H1 (cell line): ENCODE measurements at regions not wholly inside any gene's neighbourhood (a gene's known extent, or its start where the extent isn't known, plus 50 kb on each side); places are given as distances from the start of the nearest gene placed in this dataset.

ENCODE experiments used
- CHD1 ChIP-seq: IDR thresholded peaks from 2 replicates; pipeline ENCODE4 v1.6.1; 2012; ENCODE audit warnings: low read depth, low read length, improper control_type of control experiment
- FOSL1 ChIP-seq: IDR thresholded peaks from 2 replicates; pipeline ENCODE4 v1.6.1; 2011; ENCODE audit warnings: mild to moderate bottlenecking, low read depth, low read length, moderate library complexity; ENCODE audit not compliant: insufficient read depth
- JUN ChIP-seq: IDR thresholded peaks from 2 replicates; pipeline ENCODE4 v1.6.1; 2011; ENCODE audit warnings: low read depth, mild to moderate bottlenecking, improper control_type of control experiment, low read length
- KDM5A ChIP-seq: fragments of 200-600 bp; IDR thresholded peaks from 2 replicates; pipeline ENCODE4 v1.7.1; 2012; ENCODE audit warnings: mild to moderate bottlenecking, low read length, inconsistent platforms, mixed read lengths
- SIX5 ChIP-seq: IDR thresholded peaks from 2 replicates; pipeline ENCODE4 v1.6.1; 2011; ENCODE audit warnings: mild to moderate bottlenecking, low read depth, low read length

- TF ChIP-seq FOSL1 (no peak), CHD1 (no peak), KDM5A (no peak), SIX5 (no peak), JUN (no peak)
Measured at GRCh38 chr7:133155642-133156041, 73.8 kb upstream of the CHCHD3 start (continued).
